HG02981 (cell line): ENCODE measurements at regions not wholly inside any gene's neighbourhood (a gene's known extent, or its start where the extent isn't known, plus 50 kb on each side); places are given as distances from the start of the nearest gene placed in this dataset.

ENCODE experiments used
- ATAC-seq: cut with Tn5 transposase; IDR thresholded peaks from one replicate; pipeline ENCODE4 v1.9.1; 2021; ENCODE audit warnings: mild to moderate bottlenecking, moderate library complexity; ENCODE audit not compliant: unreplicated experiment

DNA sequence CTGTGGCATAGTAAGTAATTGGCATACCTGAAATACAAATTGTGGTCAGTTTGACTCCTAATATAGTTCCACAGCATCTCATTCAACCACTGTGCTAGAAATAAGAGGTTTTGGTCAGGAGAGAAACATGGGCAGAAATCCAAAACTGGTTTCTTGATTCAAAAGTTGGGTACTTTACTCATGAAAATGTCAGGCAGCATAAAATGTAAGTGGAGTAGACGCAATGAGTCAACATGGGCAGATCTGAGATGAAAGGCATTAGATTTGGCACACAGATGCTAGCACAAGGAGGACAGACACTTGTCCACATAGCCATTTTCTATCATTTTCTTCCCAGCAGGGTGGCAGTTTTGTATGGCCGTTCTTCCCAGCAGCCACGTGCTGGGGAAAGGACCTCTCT is 255.8 kb upstream of the CDIN1 start:
- ATAC-seq = no peak

DNA sequence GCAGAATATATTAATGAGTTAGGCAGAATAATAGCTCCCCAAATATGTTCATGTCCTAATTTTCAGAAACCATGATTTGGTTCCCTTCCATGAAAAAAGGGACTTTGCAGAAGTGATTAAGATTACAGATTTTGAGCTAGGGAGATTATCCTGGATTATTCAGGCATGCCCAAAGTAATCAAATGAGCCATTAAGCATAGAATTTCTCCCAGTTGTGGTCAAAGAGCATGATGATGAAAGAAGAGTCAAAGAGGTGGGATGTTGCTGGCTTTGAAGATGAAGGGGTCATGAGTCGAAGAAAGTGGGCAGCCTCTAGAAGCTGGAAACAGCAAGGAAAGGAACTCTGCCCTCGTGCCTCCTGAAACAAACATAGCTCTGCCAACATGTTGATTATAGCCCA is 254.2 kb upstream of the CDIN1 start:
- no peak for ATAC-seq

GRCh38 chr15:36329592-36329991 is 249.8 kb upstream of the CDIN1 start:
- no peak for ATAC-seq

- ATAC-seq = no peak
Observed at GRCh38 chr15:36330598-36330997, 248.8 kb upstream of the CDIN1 start.

GRCh38 chr15:36331531-36332275 is 247.7 kb upstream of the CDIN1 start:
- no peak for ATAC-seq

GRCh38 chr15:36332301-36332700 is 247.1 kb upstream of the CDIN1 start:
- ATAC-seq = no peak

DNA sequence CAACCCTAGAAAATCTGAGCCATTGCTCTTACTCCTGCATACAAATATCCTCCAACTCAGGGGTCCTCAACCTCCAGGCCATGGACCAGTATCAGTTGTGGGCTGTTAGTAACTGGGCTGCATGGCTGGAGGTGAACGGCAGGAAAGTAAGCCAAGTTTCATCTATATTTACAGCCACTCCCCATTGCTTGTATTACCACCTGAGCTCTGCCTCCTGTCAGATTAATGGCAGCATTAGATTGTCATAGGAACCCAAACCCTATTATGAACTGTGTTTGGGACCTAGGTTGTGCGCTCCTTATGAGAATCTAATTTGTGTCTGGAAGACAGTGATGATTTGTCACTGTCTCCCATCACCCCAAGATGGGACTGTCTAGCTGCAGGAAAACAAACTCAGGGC is 246.5 kb upstream of the CDIN1 start:
- no peak for ATAC-seq

DNA sequence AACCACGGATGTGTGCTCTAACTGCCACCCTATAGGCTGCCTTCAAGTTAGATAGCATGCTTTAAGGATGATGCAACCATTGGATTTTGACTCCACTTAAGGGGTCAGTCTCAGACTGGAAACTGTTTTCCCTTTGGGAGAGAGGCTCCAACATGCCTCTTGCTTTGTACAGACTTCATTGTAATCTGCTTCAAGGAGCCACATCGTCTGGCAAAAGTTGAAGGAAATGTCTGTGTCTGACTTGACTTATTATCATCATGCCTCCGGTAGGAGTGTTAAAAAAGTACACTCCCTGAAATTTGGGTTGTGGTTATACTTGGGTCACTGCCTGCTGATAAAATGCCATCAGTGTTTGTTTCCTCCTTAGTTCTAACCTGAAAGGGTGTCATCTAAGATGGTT is 245.4 kb upstream of the CDIN1 start:
- ATAC-seq = no peak

GRCh38 chr15:36335224-36335623 is 244.2 kb upstream of the CDIN1 start:
- ATAC-seq = no peak

GRCh38 chr15:36335659-36336058 is 243.8 kb upstream of the CDIN1 start:
- no peak for ATAC-seq

- no peak for ATAC-seq
Observed at GRCh38 chr15:36344887-36345286, 234.5 kb upstream of the CDIN1 start.

GRCh38 chr15:36347272-36347858 is 232.1 kb upstream of the CDIN1 start:
- ATAC-seq = no peak

GRCh38 chr15:36356466-36356865 is 223.0 kb upstream of the CDIN1 start:
- no peak for ATAC-seq

DNA sequence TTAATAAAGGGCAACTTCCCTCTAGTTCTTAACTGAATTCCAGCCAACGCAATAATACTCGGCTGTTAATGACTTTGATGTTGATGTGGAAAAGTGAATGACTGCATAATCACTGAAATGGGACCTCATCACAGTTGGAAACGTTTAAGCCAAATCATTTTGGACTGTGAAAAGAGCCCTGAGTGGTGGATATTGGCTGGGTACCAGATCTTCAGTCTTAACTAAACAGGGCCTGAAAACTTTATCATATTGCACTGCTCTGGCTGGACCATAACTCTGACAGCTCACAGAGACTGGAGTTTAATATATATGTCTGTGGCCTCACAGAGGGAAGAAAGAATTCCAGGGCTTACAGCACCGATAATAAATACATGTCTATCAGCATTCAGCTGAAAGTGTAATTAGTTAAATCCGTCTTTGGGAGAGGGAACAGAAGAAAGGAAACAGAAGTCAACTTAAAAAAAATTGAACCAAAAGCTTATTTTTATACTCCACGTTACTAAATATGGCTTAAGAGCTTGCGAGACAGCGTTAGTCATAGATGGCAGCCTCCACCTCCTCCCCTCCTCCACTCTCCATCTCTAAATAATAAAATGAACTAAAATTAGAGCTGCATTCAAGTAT is 222.3 kb upstream of the CDIN1 start:
- no peak for ATAC-seq

DNA sequence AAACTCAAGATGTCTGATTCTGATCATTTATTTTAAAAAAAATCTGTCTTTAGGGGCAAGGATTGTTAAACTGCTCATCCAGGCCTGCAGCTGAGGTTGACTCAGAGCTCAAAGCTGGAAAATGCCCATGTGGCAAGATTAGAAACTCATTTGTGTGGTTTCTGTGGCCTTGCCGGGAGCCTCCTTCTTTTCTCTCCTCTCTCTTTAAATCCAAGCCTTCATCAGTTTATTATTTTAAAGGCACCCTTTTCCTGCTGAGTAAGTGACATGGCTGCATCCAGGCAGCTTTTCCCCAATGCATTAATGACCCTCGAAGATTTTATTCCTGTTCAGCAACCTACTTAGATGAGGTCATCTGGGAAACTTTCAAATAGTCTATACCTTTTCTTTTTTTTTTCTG is 221.3 kb upstream of the CDIN1 start:
- ATAC-seq = no peak

GRCh38 chr15:36358523-36358922 is 220.9 kb upstream of the CDIN1 start:
- ATAC-seq = no peak

GRCh38 chr15:36359286-36359685 is 220.1 kb upstream of the CDIN1 start:
- ATAC-seq = no peak

DNA sequence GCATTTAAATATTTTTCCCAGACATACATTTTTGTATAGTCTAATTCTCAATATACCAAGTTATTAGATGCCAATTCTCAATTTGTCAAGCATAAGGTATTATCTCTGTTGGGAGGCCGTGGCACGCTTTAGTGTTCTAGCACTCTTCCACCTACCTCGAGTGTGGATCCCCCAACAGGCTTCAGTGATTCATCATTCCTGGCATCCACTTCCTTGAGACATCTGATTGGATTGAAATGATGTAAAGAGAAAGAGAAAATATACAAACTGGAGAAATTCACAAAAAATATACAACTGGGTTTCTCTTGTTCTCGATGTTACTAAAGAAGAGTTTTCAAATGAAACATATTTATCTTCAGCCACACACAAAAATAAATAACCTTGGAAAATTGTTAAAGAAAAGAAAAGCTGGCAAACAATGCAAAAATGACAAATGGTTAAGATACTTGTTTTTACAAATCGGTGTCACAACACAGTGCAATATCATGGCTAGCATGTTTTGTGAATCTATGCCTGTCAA is 218.0 kb upstream of the CDIN1 start:
- no peak for ATAC-seq

GRCh38 chr15:36362509-36362915 is 216.9 kb upstream of the CDIN1 start:
- no peak for ATAC-seq

DNA sequence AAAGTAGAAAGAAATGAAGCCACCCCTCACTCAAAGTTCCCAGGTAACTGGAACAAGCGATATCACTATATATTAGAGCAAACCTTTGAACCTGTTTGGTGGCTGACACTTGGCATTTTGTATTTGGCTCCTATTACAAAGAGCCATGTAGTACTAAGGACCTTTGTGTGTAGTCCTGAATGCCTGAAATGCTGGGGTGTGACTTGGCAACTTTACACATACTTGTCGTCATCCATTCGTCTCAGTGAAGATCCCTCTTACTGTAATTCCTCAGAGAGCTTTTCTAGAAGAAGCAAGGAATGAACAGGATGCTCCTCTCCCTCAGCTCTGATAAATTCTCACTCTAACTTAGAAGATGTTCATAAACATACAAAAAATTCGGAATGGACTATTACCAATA is 216.1 kb upstream of the CDIN1 start:
- ATAC-seq = no peak

DNA sequence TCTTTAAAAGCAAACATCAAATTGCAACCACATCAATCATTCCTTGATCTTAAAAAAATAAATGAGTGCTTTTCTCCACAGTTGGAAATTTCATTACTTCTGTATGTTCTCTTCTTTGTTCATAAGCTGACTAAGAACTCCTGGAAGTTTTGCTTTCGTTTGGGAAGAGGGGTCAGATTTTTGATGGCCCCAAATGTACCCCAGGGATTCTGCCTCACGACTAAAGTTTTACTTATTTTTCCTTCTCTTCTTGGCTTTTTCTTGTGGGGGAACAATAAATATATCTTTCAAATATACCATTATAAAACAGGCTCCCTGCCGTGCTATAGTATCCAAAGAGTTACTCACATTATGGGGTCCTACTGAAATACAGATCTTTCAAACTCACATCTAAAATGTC is 215.0 kb upstream of the CDIN1 start:
- no peak for ATAC-seq

- ATAC-seq = no peak
Observed at GRCh38 chr15:36365963-36366362, 213.5 kb upstream of the CDIN1 start.
